K562 (cell line): ENCODE measurements at regions not wholly inside any gene's neighbourhood (a gene's known extent, or its start where the extent isn't known, plus 50 kb on each side); places are given as distances from the start of the nearest gene placed in this dataset.

Source experiments
- ELK1 ChIP-seq: sonication (generic); formaldehyde crosslinking; IDR thresholded peaks from 2 replicates; pipeline ENCODE4 v1.8.1; 2022; ENCODE audit warnings: missing genetic modification reagents
- FOXA1 ChIP-seq: fragments of 450-650 bp; IDR thresholded peaks from 2 replicates; pipeline ENCODE4 v1.6.1; 2016; ENCODE audit warnings: mild to moderate bottlenecking, borderline replicate concordance
- GATAD2A ChIP-seq: fragments of 450-650 bp; IDR thresholded peaks from 2 replicates; pipeline ENCODE4 v1.6.1; 2017
- MTA1 ChIP-seq: fragments of 450-650 bp; IDR thresholded peaks from 2 replicates; pipeline ENCODE4 v1.6.1; 2017; ENCODE audit warnings: borderline replicate concordance
- NR2C1 ChIP-seq, 2 experiments: fragments of 450-650 bp; IDR thresholded peaks; 2 replicates each; pipeline ENCODE4 v1.6.1; 2017; ENCODE audit warnings: mild to moderate bottlenecking in 2 of 2, antibody characterized with exemption in 1 of 2, inconsistent platforms in 1 of 2, missing compliant biosample characterization in 1 of 2, missing genetic modification characterization in 1 of 2
- PHF8 ChIP-seq: fragments of 200-600 bp; sonication (generic); IDR thresholded peaks from 2 replicates; pipeline ENCODE4 v1.6.1; 2012; ENCODE audit warnings: mixed run types, mild to moderate bottlenecking, inconsistent platforms, low read length, moderate library complexity, borderline replicate concordance
- TAF15 ChIP-seq: fragments of 200-400 bp; formaldehyde crosslinking; IDR thresholded peaks from 2 replicates; pipeline ENCODE4 v1.6.1; 2017; ENCODE audit warnings: mild to moderate bottlenecking, low read depth, low read length, moderate library complexity
- TF ChIP-seq, protein P1 (sequence below): fragments of 450-650 bp; IDR thresholded peaks from 2 replicates; pipeline ENCODE4 v1.6.1; 2017; ENCODE audit warnings: mild to moderate bottlenecking, moderate library complexity
- TF ChIP-seq, protein P2 (sequence below), 3 experiments: IDR thresholded peaks in 2 of 3; conservative IDR thresholded peaks in 1 of 3; 2 replicates each; pipeline ENCODE4 v1.5.1; 2011 to 2012; ENCODE audit warnings: low read length in 3 of 3, mild to moderate bottlenecking in 3 of 3, control low read depth in 2 of 3, improper control_type of control experiment in 1 of 3, inconsistent platforms in 1 of 3, low read depth in 1 of 3, mixed read lengths in 1 of 3, moderate library complexity in 1 of 3; ENCODE audit not compliant: insufficient read depth in 2 of 3

DNA sequence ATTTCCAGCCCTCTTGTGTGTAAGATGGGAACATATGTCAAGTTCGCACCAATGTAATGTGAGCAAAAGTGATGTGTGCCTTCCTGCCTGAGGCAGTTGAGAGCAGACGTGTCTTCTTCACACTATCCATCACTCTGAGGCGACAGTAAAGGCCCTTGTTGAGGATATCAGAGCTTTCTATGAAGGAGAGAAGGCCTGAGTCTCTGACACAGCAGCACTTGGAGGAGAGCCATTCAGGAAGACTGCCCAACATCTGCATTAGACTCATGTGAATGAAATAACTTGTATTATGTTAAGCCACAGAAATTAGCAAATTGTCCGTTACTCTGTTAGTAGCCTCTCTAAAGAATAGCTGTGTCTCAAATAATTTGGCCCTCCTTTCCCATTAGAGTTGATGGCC is 108.8 kb upstream of the CCDC54 start:
- TF ChIP-seq GATAD2A (no peak), NR2C1 (IDR thresholded peaks at IDR 0.05) (no peak), NR2C1 (tag; IDR thresholded peaks at IDR 0.05) (no peak), MTA1 (no peak), ELK1 (CRISPR knock-in tag) (no peak), FOXA1 (no peak), TAF15 (no peak), PHF8 (no peak)
- TF ChIP-seq, protein P1, sequence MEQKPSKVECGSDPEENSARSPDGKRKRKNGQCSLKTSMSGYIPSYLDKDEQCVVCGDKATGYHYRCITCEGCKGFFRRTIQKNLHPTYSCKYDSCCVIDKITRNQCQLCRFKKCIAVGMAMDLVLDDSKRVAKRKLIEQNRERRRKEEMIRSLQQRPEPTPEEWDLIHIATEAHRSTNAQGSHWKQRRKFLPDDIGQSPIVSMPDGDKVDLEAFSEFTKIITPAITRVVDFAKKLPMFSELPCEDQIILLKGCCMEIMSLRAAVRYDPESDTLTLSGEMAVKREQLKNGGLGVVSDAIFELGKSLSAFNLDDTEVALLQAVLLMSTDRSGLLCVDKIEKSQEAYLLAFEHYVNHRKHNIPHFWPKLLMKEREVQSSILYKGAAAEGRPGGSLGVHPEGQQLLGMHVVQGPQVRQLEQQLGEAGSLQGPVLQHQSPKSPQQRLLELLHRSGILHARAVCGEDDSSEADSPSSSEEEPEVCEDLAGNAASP = no peak
- TF ChIP-seq, protein P2, sequence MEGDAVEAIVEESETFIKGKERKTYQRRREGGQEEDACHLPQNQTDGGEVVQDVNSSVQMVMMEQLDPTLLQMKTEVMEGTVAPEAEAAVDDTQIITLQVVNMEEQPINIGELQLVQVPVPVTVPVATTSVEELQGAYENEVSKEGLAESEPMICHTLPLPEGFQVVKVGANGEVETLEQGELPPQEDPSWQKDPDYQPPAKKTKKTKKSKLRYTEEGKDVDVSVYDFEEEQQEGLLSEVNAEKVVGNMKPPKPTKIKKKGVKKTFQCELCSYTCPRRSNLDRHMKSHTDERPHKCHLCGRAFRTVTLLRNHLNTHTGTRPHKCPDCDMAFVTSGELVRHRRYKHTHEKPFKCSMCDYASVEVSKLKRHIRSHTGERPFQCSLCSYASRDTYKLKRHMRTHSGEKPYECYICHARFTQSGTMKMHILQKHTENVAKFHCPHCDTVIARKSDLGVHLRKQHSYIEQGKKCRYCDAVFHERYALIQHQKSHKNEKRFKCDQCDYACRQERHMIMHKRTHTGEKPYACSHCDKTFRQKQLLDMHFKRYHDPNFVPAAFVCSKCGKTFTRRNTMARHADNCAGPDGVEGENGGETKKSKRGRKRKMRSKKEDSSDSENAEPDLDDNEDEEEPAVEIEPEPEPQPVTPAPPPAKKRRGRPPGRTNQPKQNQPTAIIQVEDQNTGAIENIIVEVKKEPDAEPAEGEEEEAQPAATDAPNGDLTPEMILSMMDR (IDR thresholded peaks at IDR 0.05 in 2 of 3, conservative IDR thresholded peaks at IDR 0.05 in 1 of 3; ENCODE audit: insufficient read depth in 2 of 3, low read depth in 1 of 3, low read length in 3 of 3) = no peak
